Neural progenitor cell (in vitro differentiated cells): ENCODE measurements at regions not wholly inside any gene's neighbourhood (a gene's known extent, or its start where the extent isn't known, plus 50 kb on each side); places are given as distances from the start of the nearest gene placed in this dataset.

ENCODE experiments used
- DNase-seq: peaks from one replicate; pipeline ENCODE4 v3.0.0-alpha.2; 2016; ENCODE audit warnings: low spot score
- H2AFZ ChIP-seq: fragments of 200-600 bp; sonication (generic); replicated peaks from 2 replicates; pipeline ENCODE4 v1.6.1; 2016; ENCODE audit warnings: antibody characterized with exemption
- H3F3A ChIP-seq: fragments of 200-600 bp; sonication (generic); 2 replicates; pipeline ENCODE4 v1.6.1; 2016; ENCODE audit warnings: antibody characterized with exemption, low read depth
- H3K27ac ChIP-seq: fragments of 200-600 bp; sonication (generic); 2 replicates; pipeline ENCODE4 v1.5.1; 2016; ENCODE audit warnings: mild to moderate bottlenecking
- H3K27me3 ChIP-seq: fragments of 200-600 bp; sonication (generic); 2 replicates; pipeline ENCODE4 v1.6.1; 2016; ENCODE audit warnings: mild to moderate bottlenecking, moderate library complexity
- H3K36me3 ChIP-seq: fragments of 200-600 bp; sonication (generic); 2 replicates; pipeline ENCODE4 v1.5.1; 2016
- H3K4me1 ChIP-seq: fragments of 200-600 bp; sonication (generic); 2 replicates; pipeline ENCODE4 v1.6.1; 2016; ENCODE audit warnings: mixed run types
- H3K4me2 ChIP-seq: fragments of 200-600 bp; sonication (generic); 2 replicates; pipeline ENCODE4 v1.6.1; 2016
- H3K4me3 ChIP-seq: fragments of 200-600 bp; sonication (generic); 2 replicates; pipeline ENCODE4 v1.5.1; 2016
- H3K79me2 ChIP-seq: fragments of 200-600 bp; sonication (generic); 2 replicates; pipeline ENCODE4 v1.6.1; 2016; ENCODE audit warnings: low read depth
- H3K9ac ChIP-seq: fragments of 200-600 bp; sonication (generic); 2 replicates; pipeline ENCODE4 v1.6.1; 2016
- H3K9me3 ChIP-seq: fragments of 200-600 bp; sonication (generic); 2 replicates; pipeline ENCODE4 v1.5.1; 2016; ENCODE audit warnings: low read depth
- H4K20me1 ChIP-seq: fragments of 200-600 bp; sonication (generic); 2 replicates; pipeline ENCODE4 v1.6.1; 2016; ENCODE audit warnings: low read depth
- H3K27ac Mint-ChIP-seq: 3 replicates; pipeline ENCODE4 v1.8.0; 2021; ENCODE audit warnings: mixed read lengths
- H3K27me3 Mint-ChIP-seq: 2 replicates; pipeline ENCODE4 v1.8.0; 2022; ENCODE audit warnings: low read depth, mild to moderate bottlenecking, inconsistent platforms, moderate library complexity, mixed read lengths; ENCODE audit not compliant: insufficient read depth
- H3K36me3 Mint-ChIP-seq: 3 replicates; pipeline ENCODE4 v1.8.0; 2021; ENCODE audit warnings: mixed read lengths
- H3K4me1 Mint-ChIP-seq: 3 replicates; pipeline ENCODE4 v1.8.0; 2021; ENCODE audit warnings: mixed read lengths
- H3K4me3 Mint-ChIP-seq: 3 replicates; pipeline ENCODE4 v1.8.0; 2021; ENCODE audit warnings: mild to moderate bottlenecking, moderate library complexity, mixed read lengths
- H3K9me3 Mint-ChIP-seq: 3 replicates; pipeline ENCODE4 v1.8.0; 2020; ENCODE audit warnings: mixed read lengths
- CTCF ChIP-seq: fragments of 200-600 bp; sonication (generic); IDR thresholded peaks from 2 replicates; pipeline ENCODE4 v1.5.1; 2017; ENCODE audit warnings: antibody characterized with exemption, mild to moderate bottlenecking
- EZH2 ChIP-seq: fragments of 200-600 bp; sonication (generic); IDR thresholded peaks from 2 replicates; pipeline ENCODE4 v1.6.1; 2017; ENCODE audit warnings: antibody characterized with exemption, mild to moderate bottlenecking, moderate library complexity
- EZH2phosphoT487 ChIP-seq: fragments of 200-600 bp; sonication (generic); IDR thresholded peaks from 2 replicates; pipeline ENCODE4 v1.6.1; 2017; ENCODE audit warnings: antibody characterized with exemption

DNA sequence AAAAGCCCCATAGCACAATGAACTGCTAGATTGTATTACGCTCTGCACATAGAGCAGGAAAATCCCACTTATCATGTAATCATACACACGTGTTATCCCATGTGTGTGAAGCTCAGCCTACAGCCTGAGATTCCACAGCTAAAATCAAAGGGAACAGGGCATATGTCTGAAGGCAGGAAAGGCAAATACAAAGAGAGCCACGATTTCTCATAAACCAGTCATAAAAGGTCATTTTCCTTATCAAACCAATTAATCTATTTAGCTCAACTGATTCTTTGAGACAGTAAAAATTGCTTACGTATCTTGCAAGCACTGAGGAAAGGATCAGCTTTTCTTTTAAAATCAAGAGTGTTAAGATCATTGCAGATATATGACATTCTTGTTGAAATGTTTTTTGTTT, 199.5 kb upstream of the TBL1XR1 start:
- Histone ChIP-seq H3K4me3 (no peak overlapping the region), H3F3A (no peaks in the 10 kb centered on the region), H2AFZ (no peak overlapping the region), H4K20me1 (no peaks in the 10 kb centered on the region), H3K4me2 (no peak overlapping the region), H3K36me3 (no peaks in the 10 kb centered on the region), H3K79me2 (no peaks in the 10 kb centered on the region), H3K27ac (no peak overlapping the region), H3K9ac (no peak overlapping the region), H3K27me3 (no peaks in the 10 kb centered on the region), H3K4me1 (no peaks in the 10 kb centered on the region), H3K9me3 (no peaks in the 10 kb centered on the region)
- Mint-ChIP-seq H3K9me3 (peaks cover 4% of the 10 kb centered on the region), H3K4me3 (no peak overlapping the region), H3K27ac (no peak overlapping the region), H3K4me1 (no peaks in the 10 kb centered on the region), H3K36me3 (no peaks in the 10 kb centered on the region), H3K27me3 (no peaks in the 10 kb centered on the region)
- no peak for DNase-seq
- TF ChIP-seq CTCF (no peak), EZH2 (no peak), EZH2phosphoT487 (no peak)

DNA sequence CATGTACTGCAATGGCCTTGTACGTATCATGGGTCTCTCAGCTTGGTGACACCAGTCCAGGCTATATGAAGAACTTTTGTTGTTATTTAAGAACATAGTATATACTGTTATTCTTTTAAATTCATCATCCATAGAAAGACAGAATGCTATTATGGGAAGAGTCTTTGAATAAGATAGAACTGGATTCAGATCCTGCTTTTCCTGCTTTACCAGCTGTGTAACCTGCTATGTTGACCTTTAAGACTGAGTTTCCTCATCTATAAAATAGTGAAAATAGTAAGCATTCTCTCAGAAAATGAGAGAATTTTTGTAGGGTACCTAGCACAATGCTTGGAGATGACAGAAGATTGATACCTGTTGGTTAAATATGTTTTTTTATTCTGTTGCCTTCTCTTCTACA, 204.1 kb upstream of the TBL1XR1 start:
- no peak overlapping the region for H3K27ac Mint-ChIP-seq
- no peaks in the 10 kb centered on the region for H3K36me3 Mint-ChIP-seq
- Histone ChIP-seq H4K20me1 (no peaks in the 10 kb centered on the region), H3K79me2 (no peaks in the 10 kb centered on the region), H3K27me3 (no peaks in the 10 kb centered on the region), H3K4me2 (no peak overlapping the region), H3F3A (no peaks in the 10 kb centered on the region), H3K9me3 (no peaks in the 10 kb centered on the region), H3K36me3 (no peaks in the 10 kb centered on the region), H3K27ac (no peak overlapping the region), H3K4me3 (no peak overlapping the region), H3K4me1 (no peaks in the 10 kb centered on the region), H3K9ac (no peak overlapping the region), H2AFZ (no peak overlapping the region)
- H3K9me3 Mint-ChIP-seq, result peaks cover 4% of the 10 kb centered on the region
- H3K27me3 Mint-ChIP-seq, result no peaks in the 10 kb centered on the region
- no peaks in the 10 kb centered on the region for H3K4me1 Mint-ChIP-seq
- TF ChIP-seq CTCF, result no peak
- TF ChIP-seq EZH2, result no peak
- no peak for TF ChIP-seq EZH2phosphoT487
- H3K4me3 Mint-ChIP-seq, result no peak overlapping the region
- no peak for DNase-seq

DNA sequence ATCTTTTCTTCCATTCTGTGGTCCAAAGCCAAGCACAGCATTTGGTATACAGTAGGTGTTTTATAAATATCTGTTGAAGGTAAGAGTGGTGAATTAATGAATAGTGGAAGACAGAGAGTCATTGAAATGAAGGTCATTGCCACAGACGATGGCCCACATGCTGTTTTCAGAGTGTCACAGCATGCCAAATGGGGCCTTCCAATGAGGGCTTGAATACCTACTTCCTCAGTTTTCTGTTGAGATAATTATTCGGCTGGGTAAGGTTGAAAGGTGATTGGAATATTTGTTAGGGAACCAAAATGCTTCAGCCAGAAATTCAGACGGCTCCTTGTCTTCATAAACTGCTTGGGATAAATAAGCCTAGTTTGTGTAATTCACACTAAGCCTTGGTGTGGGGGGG, 205.3 kb upstream of the TBL1XR1 start:
- Histone ChIP-seq H3K4me3 (no peak overlapping the region), H3F3A (no peaks in the 10 kb centered on the region), H3K4me1 (no peaks in the 10 kb centered on the region), H3K79me2 (no peaks in the 10 kb centered on the region), H3K9ac (no peak overlapping the region), H3K27me3 (no peaks in the 10 kb centered on the region), H3K4me2 (no peak overlapping the region), H3K9me3 (no peaks in the 10 kb centered on the region), H3K27ac (no peak overlapping the region), H3K36me3 (no peaks in the 10 kb centered on the region), H2AFZ (no peak overlapping the region), H4K20me1 (no peaks in the 10 kb centered on the region)
- no peak for TF ChIP-seq CTCF
- TF ChIP-seq EZH2phosphoT487, result no peak
- Mint-ChIP-seq H3K4me1 (no peaks in the 10 kb centered on the region), H3K27ac (no peak overlapping the region), H3K36me3 (no peaks in the 10 kb centered on the region), H3K27me3 (no peaks in the 10 kb centered on the region), H3K9me3 (peaks cover 2% of the 10 kb centered on the region), H3K4me3 (no peak overlapping the region)
- no peak for DNase-seq

DNA sequence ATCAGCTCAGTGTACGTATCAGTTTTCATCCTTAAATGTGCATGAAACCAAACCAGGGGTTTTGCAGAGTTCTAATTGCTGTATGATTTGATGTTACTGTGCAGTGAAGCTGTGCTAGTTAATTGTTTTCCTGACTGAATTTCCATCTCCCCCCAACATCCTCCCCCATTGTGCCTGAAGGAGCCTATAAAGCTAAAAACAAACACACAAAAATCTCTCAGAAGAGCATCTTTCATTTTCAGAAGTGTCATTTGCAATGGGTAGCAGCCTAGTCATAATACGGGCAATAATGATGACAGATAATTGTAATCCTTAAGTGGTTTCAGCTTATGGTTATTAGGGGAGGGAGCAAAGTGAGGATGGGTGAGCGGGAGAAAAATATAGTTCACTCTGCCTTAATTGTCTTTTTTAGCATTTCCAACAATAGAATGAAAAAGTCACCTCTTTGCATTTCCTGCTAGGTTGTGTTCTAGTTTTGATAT, 207.9 kb upstream of the TBL1XR1 start:
- TF ChIP-seq EZH2phosphoT487 (no peak), EZH2 (no peak), CTCF (no peak)
- no peaks in the 10 kb centered on the region for H3K9me3 ChIP-seq
- H3K9ac ChIP-seq, result no peak overlapping the region
- Mint-ChIP-seq H3K9me3 (no peaks in the 10 kb centered on the region), H3K27me3 (peaks cover 2% of the 10 kb centered on the region), H3K4me3 (no peak overlapping the region), H3K4me1 (peaks cover 7% of the 10 kb centered on the region), H3K27ac (no peak overlapping the region), H3K36me3 (no peaks in the 10 kb centered on the region)
- no peaks in the 10 kb centered on the region for H3K4me1 ChIP-seq
- no peak overlapping the region for H2AFZ ChIP-seq
- H3K4me2 ChIP-seq, result no peak overlapping the region
- H4K20me1 ChIP-seq, result no peaks in the 10 kb centered on the region
- DNase-seq, result no peak
- H3K27me3 ChIP-seq, result no peaks in the 10 kb centered on the region
- H3K4me3 ChIP-seq, result no peak overlapping the region
- no peaks in the 10 kb centered on the region for H3F3A ChIP-seq
- no peaks in the 10 kb centered on the region for H3K79me2 ChIP-seq
- H3K36me3 ChIP-seq, result no peaks in the 10 kb centered on the region
- no peak overlapping the region for H3K27ac ChIP-seq
